OCI-LY7 (cell line): ENCODE measurements at regions not wholly inside any gene's neighbourhood (a gene's known extent, or its start where the extent isn't known, plus 50 kb on each side); places are given as distances from the start of the nearest gene placed in this dataset.
"Not testable (repeated sequence)": the region's sequence is repeated elsewhere in the genome, so short reads cannot be mapped to it uniquely, and the experiment has no call there.

ENCODE experiments used
- BruUV-seq: library from RNA; stranded (reverse); fragments of 400-500 nt; replicated peaks from 2 replicates; lab custom pipeline; 2021; lab: Mats Ljungman, UMichigan
- CTCF ChIA-PET: fragments of 300-600 bp; sonication (Branson Sonifier 250); formaldehyde crosslinking; loops from one replicate; lab custom pipeline; 2022; ENCODE audit warnings: antibody characterized with exemption; ENCODE audit not compliant: unreplicated experiment; lab: Charles Lee
- POLR2A ChIA-PET: fragments of 300-600 bp; sonication (Branson Sonifier 250); formaldehyde crosslinking; loops from one replicate; lab custom pipeline; 2022; ENCODE audit warnings: antibody characterized with exemption; lab: Charles Lee
- DNase-seq: peaks from one replicate; pipeline ENCODE4 v3.0.0-alpha.2; 2015; ENCODE audit warnings: low spot score
- H2AFZ ChIP-seq: fragments of 200-600 bp; sonication (generic), shearing (Covaris generic); 2 replicates; pipeline ENCODE4 v1.6.1; 2014; ENCODE audit warnings: mild to moderate bottlenecking, antibody characterized with exemption, low read length, moderate library complexity
- H3K27ac ChIP-seq: fragments of 200-600 bp; sonication (generic); 2 replicates; pipeline ENCODE4 v1.5.1; 2014; ENCODE audit warnings: mixed run types, low read depth, mild to moderate bottlenecking, moderate library complexity, low read length, inconsistent platforms; ENCODE audit not compliant: poor library complexity, severe bottlenecking
- H3K36me3 ChIP-seq: fragments of 200-600 bp; sonication (generic); 2 replicates; pipeline ENCODE4 v1.6.1; 2014; ENCODE audit warnings: mild to moderate bottlenecking, antibody characterized with exemption, low read length, moderate library complexity, mixed read lengths; ENCODE audit not compliant: insufficient read depth
- H3K4me1 ChIP-seq: fragments of 200-600 bp; sonication (generic); 2 replicates; pipeline ENCODE4 v1.5.1; 2014; ENCODE audit warnings: mild to moderate bottlenecking, low read length; ENCODE audit not compliant: insufficient read depth, poor library complexity, severe bottlenecking
- H3K4me2 ChIP-seq: fragments of 200-600 bp; sonication (generic); 2 replicates; pipeline ENCODE4 v1.6.1; 2014; ENCODE audit warnings: mild to moderate bottlenecking, low read length
- H3K4me3 ChIP-seq: fragments of 200-600 bp; sonication (generic); 2 replicates; pipeline ENCODE4 v1.5.1; 2014; ENCODE audit warnings: mild to moderate bottlenecking, low read depth, low read length; ENCODE audit not compliant: poor library complexity, severe bottlenecking
- H3K79me2 ChIP-seq: fragments of 200-600 bp; sonication (generic); 2 replicates; pipeline ENCODE4 v1.6.1; 2016; ENCODE audit warnings: low read depth, mild to moderate bottlenecking, low read length, moderate library complexity, mixed read lengths; ENCODE audit not compliant: insufficient read depth
- H3K9me2 ChIP-seq: fragments of 200-600 bp; sonication (generic); 2 replicates; pipeline ENCODE4 v1.6.1; 2016; ENCODE audit warnings: mild to moderate bottlenecking, low read length, mixed read lengths; ENCODE audit not compliant: insufficient read depth
- H3K9me3 ChIP-seq: fragments of 200-600 bp; sonication (generic); 2 replicates; pipeline ENCODE4 v1.6.1; 2014; ENCODE audit warnings: mild to moderate bottlenecking, mixed run types, low read length, mixed read lengths
- H4K20me1 ChIP-seq: fragments of 200-600 bp; sonication (generic); 2 replicates; pipeline ENCODE4 v1.6.1; 2014; ENCODE audit warnings: mild to moderate bottlenecking, antibody characterized with exemption, low read length, moderate library complexity, mixed read lengths; ENCODE audit not compliant: insufficient read depth
- CTCF ChIP-seq: fragments of 200-600 bp; sonication (generic); conservative IDR thresholded peaks from 2 replicates; pipeline ENCODE4 v1.5.1; 2014; ENCODE audit warnings: mild to moderate bottlenecking, antibody characterized with exemption, low read length, moderate library complexity, mixed read lengths
- EZH2phosphoT487 ChIP-seq: fragments of 200-600 bp; sonication (generic); IDR thresholded peaks from 2 replicates; pipeline ENCODE4 v1.6.1; 2018; ENCODE audit warnings: low read depth, borderline replicate concordance, mild to moderate bottlenecking, mixed run types, antibody characterized with exemption, low read length, moderate library complexity, mixed read lengths
- intact Hi-C: fragments of 100-400 bp; cut with micrococcal nuclease; formaldehyde crosslinking; loops from one replicate; pipeline ENCODE4 v1.10.0; 2022; ENCODE audit not compliant: unreplicated experiment

DNA sequence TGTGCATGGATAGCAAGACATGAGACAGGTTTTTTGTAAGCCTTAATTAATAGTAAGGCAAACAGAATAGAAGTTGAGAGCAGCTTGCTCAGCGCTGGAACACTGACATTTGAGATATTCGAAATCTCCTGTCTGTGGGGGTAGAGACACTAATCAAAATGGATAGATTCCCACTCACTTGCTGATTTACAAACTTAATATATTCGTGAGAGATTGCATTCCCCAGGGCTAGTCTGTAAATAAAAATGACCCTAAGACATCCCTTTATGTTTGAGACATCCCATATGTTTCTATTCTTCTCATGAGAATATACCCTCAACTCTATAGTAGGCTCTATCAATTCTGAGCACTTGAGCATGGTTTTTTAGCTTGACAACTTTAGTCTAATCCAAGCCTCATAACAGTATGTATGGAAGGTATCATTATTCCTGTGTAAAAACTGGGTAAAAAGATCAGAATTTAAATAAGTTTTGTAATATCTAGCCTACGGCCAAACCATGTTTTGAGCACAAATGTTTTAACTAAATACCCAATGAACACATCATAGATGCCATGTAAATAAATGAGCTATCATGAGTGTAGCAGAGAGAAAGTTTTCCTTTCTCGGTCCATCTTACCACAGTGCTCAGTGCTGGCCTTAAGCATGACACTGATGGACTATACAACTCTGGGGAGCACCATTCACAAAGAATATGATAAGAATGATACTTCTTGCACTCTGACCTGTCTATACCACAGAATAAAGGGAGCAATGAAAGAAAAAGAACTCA is 609.2 kb downstream of the PSAT1 start:
- no TSS peak for BruUV-seq
- Histone ChIP-seq H3K9me2 (no peaks in the 10 kb centered on the region), H4K20me1 (no peaks in the 10 kb centered on the region), H3K4me3 (no peak overlapping the region), H3K79me2 (no peaks in the 10 kb centered on the region), H3K9me3 (no peaks in the 10 kb centered on the region), H3K36me3 (no peaks in the 10 kb centered on the region), H2AFZ (no peak overlapping the region), H3K4me2 (no peak overlapping the region), H3K27ac (no peak overlapping the region), H3K4me1 (no peaks in the 10 kb centered on the region)
- ChIA-PET CTCF (no interaction called here), POLR2A (no interaction called here)
- intact Hi-C loops: no loop called here
- DNase-seq: no peak
- TF ChIP-seq CTCF: no peak
- no peak for TF ChIP-seq EZH2phosphoT487

DNA sequence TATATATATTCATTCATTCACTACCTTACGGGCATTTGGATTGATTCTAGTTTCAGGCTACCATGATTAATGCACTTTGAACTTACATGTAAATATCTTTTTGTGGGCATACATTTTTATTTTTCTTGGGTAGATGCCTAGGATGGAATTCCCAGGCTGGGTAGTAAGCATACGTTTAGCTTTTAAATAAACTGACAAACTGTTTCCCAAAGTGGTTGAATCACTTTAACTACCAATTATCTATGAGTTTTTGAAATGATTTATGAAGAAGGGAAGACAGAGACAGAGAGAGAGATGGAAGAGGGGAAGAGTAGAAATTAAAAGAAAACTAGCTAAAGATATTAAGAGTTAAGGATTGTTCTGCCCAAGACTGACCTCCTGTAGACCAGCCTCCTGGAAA is 612.6 kb downstream of the PSAT1 start:
- no peak overlapping the region for H3K27ac ChIP-seq
- H3K79me2 ChIP-seq: no peaks in the 10 kb centered on the region
- H3K4me2 ChIP-seq: no peak overlapping the region
- H3K9me2 ChIP-seq: no peaks in the 10 kb centered on the region
- H3K9me3 ChIP-seq: no peaks in the 10 kb centered on the region
- no peaks in the 10 kb centered on the region for H3K36me3 ChIP-seq
- no peaks in the 10 kb centered on the region for H4K20me1 ChIP-seq
- no peak overlapping the region for H3K4me3 ChIP-seq
- DNase-seq: no peak
- CTCF ChIA-PET: no interaction called here
- TF ChIP-seq EZH2phosphoT487: no peak
- TF ChIP-seq CTCF: no peak
- POLR2A ChIA-PET: no interaction called here
- BruUV-seq: no TSS peak
- no peaks in the 10 kb centered on the region for H3K4me1 ChIP-seq
- no peak overlapping the region for H2AFZ ChIP-seq
- intact Hi-C loops: no loop called here

GRCh38 chr9:78916884-78917283 is 620.0 kb downstream of the PSAT1 start:
- CTCF ChIA-PET, H3K9me3 ChIP-seq, H4K20me1 ChIP-seq, H3K4me1 ChIP-seq, POLR2A ChIA-PET, H3K4me2 ChIP-seq, H3K9me2 ChIP-seq, H3K4me3 ChIP-seq, H3K36me3 ChIP-seq, BruUV-seq, DNase-seq, H3K27ac ChIP-seq, intact Hi-C loops, H3K79me2 ChIP-seq, H2AFZ ChIP-seq: not testable (repeated sequence)
